ENCODE measurements at regions not wholly inside any gene's neighbourhood (a gene's known extent, or its start where the extent isn't known, plus 50 kb on each side); places are given as distances from the start of the nearest gene placed in this dataset.

DNA sequence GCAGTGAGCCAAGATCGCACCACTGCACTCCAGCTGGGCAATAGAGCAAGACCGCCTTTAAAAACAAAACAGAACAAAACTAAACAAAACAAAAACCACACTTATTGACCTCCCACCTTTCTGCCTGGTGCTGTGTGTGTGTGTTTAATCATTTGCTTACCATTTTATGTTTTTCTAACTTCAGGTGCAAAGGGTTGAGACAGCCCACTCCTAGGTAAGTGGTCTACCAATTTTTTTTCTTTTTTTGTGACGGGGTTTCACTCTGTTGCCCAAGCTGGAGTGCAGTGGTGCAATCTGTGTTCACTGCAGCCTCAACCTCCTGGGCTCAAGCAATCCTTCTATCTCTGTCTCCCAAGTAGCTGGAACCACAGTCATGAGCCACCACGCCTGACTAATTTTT lies 65.8 kb downstream of the SALL1 start:
- H3K4me3 ChIP-seq (ENCODE audit: low read length in 2 of 2): no peak overlapping the region
- H3K27me3 ChIP-seq (ENCODE audit: control insufficient read depth in 2 of 2, insufficient read depth in 1 of 2, low read length in 1 of 2): no peaks in the 10 kb centered on the region
- H3K9me3 ChIP-seq (ENCODE audit: control insufficient read depth in 2 of 2, insufficient read depth in 1 of 2, low read length in 1 of 2): no peaks in the 10 kb centered on the region
- 94% methylated on average over 4 of the region's 4 CpGs for WGBS
- H3K4me1 ChIP-seq (ENCODE audit: control insufficient read depth in 2 of 2, insufficient read depth in 2 of 2, low read length in 2 of 2): no peaks in the 10 kb centered on the region
- DNase-seq (ENCODE audit: low read depth in 6 of 9, low spot score in 9 of 9): no peak
- no peak overlapping the region for H3K27ac ChIP-seq (ENCODE audit: low read depth in 1 of 2, low read length in 1 of 2)
- no peaks in the 10 kb centered on the region for H3K36me3 ChIP-seq (ENCODE audit: control insufficient read depth in 2 of 2, insufficient read depth in 2 of 2, low read length in 1 of 2)

DNA sequence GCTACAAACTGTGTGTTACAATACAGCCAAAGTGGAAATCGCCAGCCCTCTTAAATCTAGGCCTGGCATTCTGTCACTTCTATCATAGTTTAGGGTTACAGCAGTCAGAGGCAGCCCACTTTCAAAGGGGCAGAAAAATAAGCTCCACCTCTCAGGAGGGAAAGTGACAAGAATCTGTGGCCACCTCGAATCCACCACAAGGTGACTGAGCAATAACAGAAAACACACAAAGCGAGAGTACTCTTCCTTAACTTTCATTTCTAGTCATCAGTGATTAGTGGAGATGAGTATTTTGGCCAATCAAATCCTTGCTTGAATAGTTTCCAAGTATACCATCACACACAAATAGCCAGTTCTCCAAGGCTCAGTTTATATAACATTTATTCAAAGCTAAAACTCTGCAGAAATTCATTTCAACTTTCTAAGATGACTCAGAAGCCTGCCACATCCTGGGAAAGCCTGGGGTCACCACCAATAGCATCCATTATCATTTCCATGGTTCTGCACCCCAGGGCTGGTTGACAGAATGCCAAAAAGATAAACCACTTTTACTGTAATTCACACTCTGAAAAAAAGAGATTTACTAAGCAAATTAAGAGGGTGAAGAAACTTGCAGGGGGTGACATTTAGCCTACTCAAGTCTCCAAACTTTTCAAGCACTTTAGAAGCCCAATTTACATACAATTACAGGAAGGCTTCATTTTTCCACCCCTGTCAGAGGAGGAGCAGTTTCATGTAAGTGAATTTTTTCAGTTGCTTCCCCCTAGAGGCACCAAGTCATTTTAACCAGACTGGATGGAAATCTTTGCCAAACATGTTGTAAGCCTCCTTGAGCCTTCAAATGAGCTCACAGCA lies 66.8 kb downstream of the SALL1 start:
- H3K4me1 ChIP-seq (ENCODE audit: control insufficient read depth in 2 of 2, insufficient read depth in 2 of 2, low read length in 2 of 2): no peaks in the 10 kb centered on the region
- H3K4me3 ChIP-seq (ENCODE audit: low read length in 2 of 2): no peak overlapping the region
- H3K9me3 ChIP-seq (ENCODE audit: control insufficient read depth in 2 of 2, insufficient read depth in 1 of 2, low read length in 1 of 2): no peaks in the 10 kb centered on the region
- H3K36me3 ChIP-seq (ENCODE audit: control insufficient read depth in 2 of 2, insufficient read depth in 2 of 2, low read length in 1 of 2): no peaks in the 10 kb centered on the region
- no peak overlapping the region for H3K27ac ChIP-seq (ENCODE audit: low read depth in 1 of 2, low read length in 1 of 2)
- no peak for DNase-seq (ENCODE audit: low read depth in 6 of 9, low spot score in 9 of 9)
- no peaks in the 10 kb centered on the region for H3K27me3 ChIP-seq (ENCODE audit: control insufficient read depth in 2 of 2, insufficient read depth in 1 of 2, low read length in 1 of 2)
- 73% methylated on average over 3 of the region's 3 CpGs for WGBS

DNA sequence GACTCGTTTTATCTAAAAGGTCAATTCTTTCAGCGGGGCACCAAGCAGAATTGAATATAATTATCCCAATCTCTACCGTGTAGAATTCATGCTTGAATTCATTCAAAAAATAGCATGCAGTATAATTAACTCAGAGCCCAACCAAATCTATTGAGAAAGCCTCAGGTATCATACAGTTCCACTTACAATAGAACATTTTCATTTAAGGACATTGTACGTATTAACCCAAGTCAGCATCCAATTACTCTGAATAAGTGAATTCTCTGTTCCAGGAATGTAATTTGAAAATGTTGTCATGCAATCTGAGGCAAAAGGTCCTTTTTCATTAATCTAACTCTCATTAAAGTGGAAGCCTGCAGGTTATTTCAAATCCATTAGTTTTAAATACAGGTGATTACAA lies 78.5 kb downstream of the SALL1 start:
- DNase-seq (ENCODE audit: low read depth in 6 of 9, low spot score in 9 of 9): no peak
- WGBS: 85% methylated on average over 4 of the region's 4 CpGs
- H3K9me3 ChIP-seq (ENCODE audit: control insufficient read depth in 2 of 2, insufficient read depth in 1 of 2, low read length in 1 of 2): no peaks in the 10 kb centered on the region
- no peak overlapping the region for H3K27ac ChIP-seq (ENCODE audit: low read depth in 1 of 2, low read length in 1 of 2)
- H3K4me3 ChIP-seq (ENCODE audit: low read length in 2 of 2): no peak overlapping the region
- H3K27me3 ChIP-seq (ENCODE audit: control insufficient read depth in 2 of 2, insufficient read depth in 1 of 2, low read length in 1 of 2): no peaks in the 10 kb centered on the region
- H3K4me1 ChIP-seq (ENCODE audit: control insufficient read depth in 2 of 2, insufficient read depth in 2 of 2, low read length in 2 of 2): no peaks in the 10 kb centered on the region
- H3K36me3 ChIP-seq (ENCODE audit: control insufficient read depth in 2 of 2, insufficient read depth in 2 of 2, low read length in 1 of 2): no peaks in the 10 kb centered on the region

DNA sequence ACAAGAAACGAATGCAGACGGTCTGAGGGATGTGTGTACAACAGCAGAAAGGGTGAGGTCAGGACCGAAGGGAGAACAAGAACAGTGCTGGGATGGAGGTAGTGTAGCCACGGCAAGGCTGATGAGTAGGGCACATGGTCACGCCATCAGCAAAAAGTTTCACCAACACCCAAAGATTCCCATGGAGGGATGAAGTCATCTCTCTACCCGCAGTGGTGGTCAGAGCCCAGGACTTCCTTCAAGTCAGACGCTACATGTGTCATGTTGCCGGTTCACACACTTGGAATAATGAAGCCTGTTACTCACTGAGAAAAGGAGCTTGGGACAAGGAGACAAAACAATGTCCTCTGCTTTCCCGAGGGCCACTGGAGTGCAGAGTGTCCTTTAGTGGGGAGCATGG lies 79.7 kb downstream of the SALL1 start:
- Histone ChIP-seq H3K36me3 (ENCODE audit: control insufficient read depth in 2 of 2, insufficient read depth in 2 of 2, low read length in 1 of 2) (no peaks in the 10 kb centered on the region), H3K27me3 (ENCODE audit: control insufficient read depth in 2 of 2, insufficient read depth in 1 of 2, low read length in 1 of 2) (no peaks in the 10 kb centered on the region), H3K4me1 (ENCODE audit: control insufficient read depth in 2 of 2, insufficient read depth in 2 of 2, low read length in 2 of 2) (no peaks in the 10 kb centered on the region), H3K4me3 (ENCODE audit: low read length in 2 of 2) (no peak overlapping the region), H3K9me3 (ENCODE audit: control insufficient read depth in 2 of 2, insufficient read depth in 1 of 2, low read length in 1 of 2) (no peaks in the 10 kb centered on the region), H3K27ac (ENCODE audit: low read depth in 1 of 2, low read length in 1 of 2) (no peak overlapping the region)
- no peak for DNase-seq (ENCODE audit: low read depth in 6 of 9, low spot score in 9 of 9)
- 86% methylated on average over 9 of the region's 9 CpGs for WGBS

DNA sequence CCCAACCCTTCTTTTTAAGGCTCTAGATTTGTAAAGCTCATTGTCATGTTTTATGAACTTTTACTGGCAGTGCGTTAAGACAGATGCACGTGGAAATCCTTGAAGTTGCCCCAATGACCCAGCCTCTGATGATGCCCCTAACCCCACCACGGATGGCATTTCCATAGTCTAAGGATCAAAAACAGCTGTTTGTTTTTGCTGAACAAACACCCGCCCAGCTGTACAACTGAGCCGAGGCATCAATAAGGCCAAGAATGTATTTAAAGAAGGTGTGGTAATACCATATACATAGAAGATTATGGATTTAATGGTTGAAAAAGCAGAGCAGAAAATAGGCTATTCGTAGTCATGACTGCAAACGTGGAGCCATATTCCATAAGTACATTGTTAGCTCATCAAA lies 83.7 kb downstream of the SALL1 start:
- H3K36me3 ChIP-seq (ENCODE audit: control insufficient read depth in 2 of 2, insufficient read depth in 2 of 2, low read length in 1 of 2): no peaks in the 10 kb centered on the region
- 87% methylated on average over 7 of the region's 7 CpGs for WGBS
- no peaks in the 10 kb centered on the region for H3K4me1 ChIP-seq (ENCODE audit: control insufficient read depth in 2 of 2, insufficient read depth in 2 of 2, low read length in 2 of 2)
- H3K9me3 ChIP-seq (ENCODE audit: control insufficient read depth in 2 of 2, insufficient read depth in 1 of 2, low read length in 1 of 2): no peaks in the 10 kb centered on the region
- no peak for DNase-seq (ENCODE audit: low read depth in 6 of 9, low spot score in 9 of 9)
- H3K4me3 ChIP-seq (ENCODE audit: low read length in 2 of 2): no peak overlapping the region
- H3K27me3 ChIP-seq (ENCODE audit: control insufficient read depth in 2 of 2, insufficient read depth in 1 of 2, low read length in 1 of 2): no peaks in the 10 kb centered on the region
- H3K27ac ChIP-seq (ENCODE audit: low read depth in 1 of 2, low read length in 1 of 2): no peak overlapping the region

DNA sequence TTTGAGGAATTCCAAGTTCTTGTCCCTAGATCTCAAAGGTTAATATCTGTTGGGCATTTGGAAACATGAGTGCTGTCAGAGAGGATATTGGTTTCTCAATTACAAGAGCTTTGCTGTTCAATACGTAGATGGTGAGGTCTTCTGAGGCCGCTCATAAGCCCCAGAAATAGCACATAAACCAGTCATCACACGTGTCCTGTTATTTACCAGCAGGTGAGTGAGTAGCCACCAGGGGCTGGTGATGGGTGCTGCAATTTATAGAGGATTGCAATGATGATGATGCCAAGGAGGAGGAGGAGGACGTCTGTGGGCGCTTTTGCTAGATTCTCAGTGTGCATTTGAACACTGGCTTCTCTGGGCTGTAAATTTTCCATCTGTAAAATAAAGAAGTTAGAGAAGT lies 89.0 kb downstream of the SALL1 start:
- Histone ChIP-seq H3K27me3 (ENCODE audit: control insufficient read depth in 2 of 2, insufficient read depth in 1 of 2, low read length in 1 of 2) (no peaks in the 10 kb centered on the region), H3K4me1 (ENCODE audit: control insufficient read depth in 2 of 2, insufficient read depth in 2 of 2, low read length in 2 of 2) (no peaks in the 10 kb centered on the region), H3K27ac (ENCODE audit: low read depth in 1 of 2, low read length in 1 of 2) (no peak overlapping the region), H3K36me3 (ENCODE audit: control insufficient read depth in 2 of 2, insufficient read depth in 2 of 2, low read length in 1 of 2) (no peaks in the 10 kb centered on the region), H3K9me3 (ENCODE audit: control insufficient read depth in 2 of 2, insufficient read depth in 1 of 2, low read length in 1 of 2) (no peaks in the 10 kb centered on the region), H3K4me3 (ENCODE audit: low read length in 2 of 2) (no peak overlapping the region)
- 87% methylated on average over 5 of the region's 5 CpGs for WGBS
- DNase-seq (ENCODE audit: low read depth in 6 of 9, low spot score in 9 of 9): no peak

DNA sequence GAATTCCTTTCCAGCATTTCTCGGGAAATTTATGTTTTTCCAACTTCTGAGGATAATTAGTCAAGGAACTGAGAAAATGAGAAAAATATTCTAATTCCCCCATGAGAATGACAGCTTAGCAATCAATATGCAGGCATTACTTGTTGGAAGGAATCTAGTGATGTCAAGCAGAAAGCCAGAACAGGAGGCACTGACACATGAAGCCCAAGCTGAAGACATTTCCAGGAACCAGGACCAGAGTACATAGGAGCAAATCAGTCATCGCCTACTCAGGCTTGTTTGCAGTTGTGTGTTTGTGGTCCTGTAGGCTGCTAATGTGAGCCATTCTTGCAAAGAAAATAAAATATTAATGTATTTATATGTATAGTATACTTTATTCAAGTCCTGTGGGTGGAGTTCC lies 89.7 kb downstream of the SALL1 start:
- no peak for DNase-seq (ENCODE audit: low read depth in 6 of 9, low spot score in 9 of 9)
- 89% methylated on average over 2 of the region's 2 CpGs for WGBS
- H3K9me3 ChIP-seq (ENCODE audit: control insufficient read depth in 2 of 2, insufficient read depth in 1 of 2, low read length in 1 of 2): no peaks in the 10 kb centered on the region
- H3K4me3 ChIP-seq (ENCODE audit: low read length in 2 of 2): no peak overlapping the region
- H3K27ac ChIP-seq (ENCODE audit: low read depth in 1 of 2, low read length in 1 of 2): no peak overlapping the region
- H3K36me3 ChIP-seq (ENCODE audit: control insufficient read depth in 2 of 2, insufficient read depth in 2 of 2, low read length in 1 of 2): no peaks in the 10 kb centered on the region
- no peaks in the 10 kb centered on the region for H3K27me3 ChIP-seq (ENCODE audit: control insufficient read depth in 2 of 2, insufficient read depth in 1 of 2, low read length in 1 of 2)
- no peaks in the 10 kb centered on the region for H3K4me1 ChIP-seq (ENCODE audit: control insufficient read depth in 2 of 2, insufficient read depth in 2 of 2, low read length in 2 of 2)

DNA sequence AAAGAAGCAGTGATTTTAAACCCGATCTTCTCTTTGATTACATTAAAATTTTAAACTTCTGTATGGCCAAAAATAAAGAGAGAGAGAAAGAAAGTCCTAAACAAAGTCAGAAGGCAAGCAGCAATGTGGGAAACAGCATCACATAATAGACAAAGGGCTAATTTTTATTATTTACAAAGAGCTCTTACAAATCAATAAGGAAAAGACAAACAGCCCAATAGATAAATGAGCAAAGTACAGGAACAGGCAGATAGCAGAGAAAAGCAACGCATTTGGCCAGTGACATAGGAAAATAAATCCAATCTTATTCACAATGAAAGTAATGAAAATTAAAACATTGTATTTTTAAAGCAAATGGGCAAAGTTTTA lies 93.1 kb downstream of the SALL1 start:
- Histone ChIP-seq H3K4me1 (ENCODE audit: control insufficient read depth in 2 of 2, insufficient read depth in 2 of 2, low read length in 2 of 2) (no peaks in the 10 kb centered on the region), H3K27ac (ENCODE audit: low read depth in 1 of 2, low read length in 1 of 2) (no peak overlapping the region), H3K4me3 (ENCODE audit: low read length in 2 of 2) (no peak overlapping the region), H3K9me3 (ENCODE audit: control insufficient read depth in 2 of 2, insufficient read depth in 1 of 2, low read length in 1 of 2) (no peaks in the 10 kb centered on the region), H3K27me3 (ENCODE audit: control insufficient read depth in 2 of 2, insufficient read depth in 1 of 2, low read length in 1 of 2) (no peaks in the 10 kb centered on the region), H3K36me3 (ENCODE audit: control insufficient read depth in 2 of 2, insufficient read depth in 2 of 2, low read length in 1 of 2) (no peaks in the 10 kb centered on the region)
- 86% methylated on average over 2 of the region's 2 CpGs for WGBS
- no peak for DNase-seq (ENCODE audit: low read depth in 6 of 9, low spot score in 9 of 9)

DNA sequence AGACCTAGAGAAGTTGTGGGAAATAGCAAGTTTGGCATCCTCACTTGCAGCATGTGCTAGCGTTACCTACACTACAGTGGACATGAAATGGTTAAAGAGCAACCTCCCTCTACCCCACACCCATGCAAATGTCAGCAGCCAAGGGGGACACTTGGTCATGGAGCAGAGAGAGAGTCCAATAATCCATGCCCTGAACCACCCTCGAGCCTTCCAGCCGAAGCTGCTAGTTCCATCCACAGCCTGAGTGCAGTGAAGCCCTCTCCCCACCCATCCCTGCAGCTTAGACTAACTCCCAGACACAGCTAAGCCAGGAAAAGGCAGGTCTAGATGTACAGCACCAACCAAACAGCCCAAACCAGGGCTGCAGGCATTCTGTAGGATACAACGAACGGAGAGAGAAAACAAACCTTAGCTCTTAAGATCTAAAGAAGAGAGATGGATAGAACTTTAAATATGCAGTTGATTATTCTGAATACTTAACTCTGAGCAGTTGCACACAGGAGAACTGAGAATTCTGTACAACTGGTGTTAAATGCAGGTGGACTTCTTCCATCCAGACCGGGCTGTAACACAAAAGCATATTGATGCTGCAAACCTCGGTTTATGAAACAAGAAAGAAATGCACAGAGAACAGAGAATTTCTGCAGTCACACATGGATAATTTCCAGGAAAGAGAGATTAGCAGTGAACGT lies 93.8 kb downstream of the SALL1 start:
- H3K4me1 ChIP-seq (ENCODE audit: control insufficient read depth in 2 of 2, insufficient read depth in 2 of 2, low read length in 2 of 2): no peaks in the 10 kb centered on the region
- DNase-seq (ENCODE audit: low read depth in 6 of 9, low spot score in 9 of 9): no peak
- H3K9me3 ChIP-seq (ENCODE audit: control insufficient read depth in 2 of 2, insufficient read depth in 1 of 2, low read length in 1 of 2): no peaks in the 10 kb centered on the region
- no peak overlapping the region for H3K27ac ChIP-seq (ENCODE audit: low read depth in 1 of 2, low read length in 1 of 2)
- H3K27me3 ChIP-seq (ENCODE audit: control insufficient read depth in 2 of 2, insufficient read depth in 1 of 2, low read length in 1 of 2): no peaks in the 10 kb centered on the region
- no peak overlapping the region for H3K4me3 ChIP-seq (ENCODE audit: low read length in 2 of 2)
- H3K36me3 ChIP-seq (ENCODE audit: control insufficient read depth in 2 of 2, insufficient read depth in 2 of 2, low read length in 1 of 2): no peaks in the 10 kb centered on the region
- 81% methylated on average over 8 of the region's 8 CpGs for whole genome bisulfite sequencing
